ENCODE measurements at regions not wholly inside any gene's neighbourhood (a gene's known extent, or its start where the extent isn't known, plus 50 kb on each side); places are given as distances from the start of the nearest gene placed in this dataset.

GRCh38 chr6:14513496-14514393, 396.2 kb downstream of the CD83 start:
- Histone ChIP-seq H3K4me3 (no peak overlapping the region), H3K27me3 (no peaks in the 10 kb centered on the region), H3K36me3 (no peaks in the 10 kb centered on the region), H3K9me3 (no peaks in the 10 kb centered on the region), H3K4me1 (no peaks in the 10 kb centered on the region), H3K27ac (no peak overlapping the region)
- TF ChIP-seq POLR2A (IDR thresholded peaks at IDR 0.05) (no peak), CTCF (IDR thresholded peaks at IDR 0.05 in 4 of 5, conservative IDR thresholded peaks at IDR 0.05 in 1 of 5) (no peak)
- DNase-seq: no peak
- in situ Hi-C loops (cut with MboI; ENCODE audit: low sequenced_read_pairs in 4 of 4) (no loop called here), intact Hi-C loops (cut with DNase I; ENCODE audit: low total_unique reads) (no loop called here)
- ATAC-seq: no peak

- Histone ChIP-seq H3K9me3 (no peaks in the 10 kb centered on the region), H3K36me3 (no peaks in the 10 kb centered on the region), H3K27ac (no peak overlapping the region), H3K27me3 (no peaks in the 10 kb centered on the region), H3K4me3 (no peak overlapping the region), H3K4me1 (no peaks in the 10 kb centered on the region)
- in situ Hi-C loops (cut with MboI; ENCODE audit: low sequenced_read_pairs in 4 of 4): no loop called here
- intact Hi-C loops (cut with DNase I; ENCODE audit: low total_unique reads): no loop called here
- TF ChIP-seq POLR2A (IDR thresholded peaks at IDR 0.05) (no peak), CTCF (IDR thresholded peaks at IDR 0.05 in 4 of 5, conservative IDR thresholded peaks at IDR 0.05 in 1 of 5) (no peak)
- ATAC-seq: no peak
- DNase-seq: peak in 1 of 2 donors; percentile 13
Measured at GRCh38 chr6:14516956-14517355, 399.4 kb downstream of the CD83 start.

GRCh38 chr6:14517516-14518105, 400.0 kb downstream of the CD83 start:
- ATAC-seq: peak in 1 of 2 donors; percentile 33
- intact Hi-C loops (cut with DNase I; ENCODE audit: low total_unique reads): no loop called here
- H3K27ac ChIP-seq: no peak overlapping the region
- H3K4me1 ChIP-seq: no peaks in the 10 kb centered on the region
- no peaks in the 10 kb centered on the region for H3K36me3 ChIP-seq
- TF ChIP-seq CTCF (IDR thresholded peaks at IDR 0.05 in 4 of 5, conservative IDR thresholded peaks at IDR 0.05 in 1 of 5): no peak
- no peak for TF ChIP-seq POLR2A (IDR thresholded peaks at IDR 0.05)
- no peak overlapping the region for H3K4me3 ChIP-seq
- no peak for DNase-seq
- no peaks in the 10 kb centered on the region for H3K9me3 ChIP-seq
- in situ Hi-C loops (cut with MboI; ENCODE audit: low sequenced_read_pairs in 4 of 4): no loop called here
- no peaks in the 10 kb centered on the region for H3K27me3 ChIP-seq

- intact Hi-C loops (cut with DNase I; ENCODE audit: low total_unique reads) (no loop called here), in situ Hi-C loops (cut with MboI; ENCODE audit: low sequenced_read_pairs in 4 of 4) (no loop called here)
- Histone ChIP-seq H3K4me3 (no peak overlapping the region), H3K36me3 (no peaks in the 10 kb centered on the region), H3K4me1 (no peaks in the 10 kb centered on the region), H3K27ac (no peak overlapping the region), H3K9me3 (no peaks in the 10 kb centered on the region), H3K27me3 (no peaks in the 10 kb centered on the region)
- ATAC-seq: peak in 1 of 2 donors; percentile 56
- DNase-seq: no peak
- TF ChIP-seq POLR2A (IDR thresholded peaks at IDR 0.05): no peak
- no peak for TF ChIP-seq CTCF (IDR thresholded peaks at IDR 0.05 in 4 of 5, conservative IDR thresholded peaks at IDR 0.05 in 1 of 5)
Measured at GRCh38 chr6:14518515-14519217, 401.1 kb downstream of the CD83 start.
